IMR-90 (cell line): ENCODE measurements at regions not wholly inside any gene's neighbourhood (a gene's known extent, or its start where the extent isn't known, plus 50 kb on each side); places are given as distances from the start of the nearest gene placed in this dataset.

Experiments
- ATAC-seq: fragments of 200-7000 bp; cut with Tn5 transposase; 2 replicates; pipeline ENCODE4 v1.9.1; 2020; ENCODE audit warnings: low read depth, mild to moderate bottlenecking, moderate library complexity
- BruUV-seq: library from RNA; stranded (reverse); fragments of 400-500 nt; replicated peaks from 2 replicates; lab custom pipeline; 2021; lab: Mats Ljungman, UMichigan
- CTCF ChIA-PET: fragments of 300-600 bp; formaldehyde crosslinking; extraction: SDS; loops from one replicate; lab custom pipeline; 2021; ENCODE audit warnings: antibody characterized with exemption; lab: Yijun Ruan, JAX
- POLR2A ChIA-PET: fragments of 300-600 bp; sonication (Branson Sonifier 250); formaldehyde crosslinking; loops from one replicate; lab custom pipeline; 2022; ENCODE audit warnings: antibody characterized with exemption; ENCODE audit not compliant: unreplicated experiment; lab: Charles Lee
- DNase-seq: peaks from one replicate; pipeline ENCODE4 v3.0.0; 2013
- H2AFZ ChIP-seq: replicated peaks from 2 replicates; pipeline ENCODE3; 2013; ENCODE audit warnings: low read length, mild to moderate bottlenecking; ENCODE audit not compliant: poor library complexity
- H2AK5ac ChIP-seq: 2 replicates; pipeline ENCODE4 v1.6.1; 2013; ENCODE audit warnings: low read depth, low read length, inconsistent platforms
- H2AK9ac ChIP-seq: replicated peaks from 2 replicates; pipeline ENCODE3; 2013; ENCODE audit warnings: mild to moderate bottlenecking, low read depth, low read length, moderate library complexity; ENCODE audit not compliant: poor library complexity
- H2BK120ac ChIP-seq: 2 replicates; pipeline ENCODE4 v1.6.1; 2013; ENCODE audit warnings: low read depth, low read length, inconsistent platforms
- H2BK15ac ChIP-seq: 3 replicates; pipeline ENCODE4 v1.6.1; 2013; ENCODE audit warnings: low read depth, low read length, inconsistent platforms
- H2BK20ac ChIP-seq: 2 replicates; pipeline ENCODE4 v1.6.1; 2013; ENCODE audit warnings: low read depth, mild to moderate bottlenecking, inconsistent platforms, low read length, moderate library complexity
- H2BK5ac ChIP-seq: 2 replicates; pipeline ENCODE4 v1.6.1; 2013; ENCODE audit warnings: mild to moderate bottlenecking, low read depth, low read length, inconsistent platforms; ENCODE audit not compliant: poor library complexity, severe bottlenecking
- H3K14ac ChIP-seq: replicated peaks from 2 replicates; pipeline ENCODE4 v1.6.1; 2013; ENCODE audit warnings: low read depth, low read length, inconsistent platforms
- H3K18ac ChIP-seq: 2 replicates; pipeline ENCODE4 v1.6.1; 2013; ENCODE audit warnings: low read depth, low read length, control low read depth
- H3K23ac ChIP-seq: 2 replicates; pipeline ENCODE4 v1.6.1; 2013; ENCODE audit warnings: low read depth, low read length, inconsistent platforms
- H3K27ac ChIP-seq: 2 replicates; pipeline ENCODE4 v1.5.1; 2013; ENCODE audit warnings: mild to moderate bottlenecking, control low read depth, low read length; ENCODE audit not compliant: insufficient read depth
- H3K27me3 ChIP-seq: 2 replicates; pipeline ENCODE4 v1.6.1; 2013; ENCODE audit warnings: low read length; ENCODE audit not compliant: control insufficient read depth, insufficient read depth
- H3K36me3 ChIP-seq: 2 replicates; pipeline ENCODE4 v1.6.1; 2013; ENCODE audit warnings: low read length, mixed read lengths; ENCODE audit not compliant: control insufficient read depth, insufficient read depth
- H3K4ac ChIP-seq: 2 replicates; pipeline ENCODE4 v1.6.1; 2013; ENCODE audit warnings: low read depth, low read length, inconsistent platforms
- H3K4me1 ChIP-seq: 2 replicates; pipeline ENCODE4 v1.6.1; 2013; ENCODE audit warnings: low read length, mixed read lengths; ENCODE audit not compliant: control insufficient read depth, insufficient read depth
- H3K4me2 ChIP-seq: 2 replicates; pipeline ENCODE4 v1.6.1; 2013; ENCODE audit warnings: low read depth, mild to moderate bottlenecking, control low read depth, low read length, moderate library complexity
- H3K4me3 ChIP-seq: 2 replicates; pipeline ENCODE4 v1.5.1; 2013; ENCODE audit warnings: low read depth, mild to moderate bottlenecking, control low read depth, low read length, moderate library complexity; ENCODE audit not compliant: insufficient read depth
- H3K56ac ChIP-seq: 2 replicates; pipeline ENCODE4 v1.6.1; 2013; ENCODE audit warnings: low read length, inconsistent platforms; ENCODE audit not compliant: insufficient read depth; ENCODE audit errors: extremely low read depth
- H3K79me1 ChIP-seq, 2 experiments: 2 replicates each; pipeline ENCODE4 v1.6.1; 2013; ENCODE audit warnings: low read length in 2 of 2, inconsistent platforms in 1 of 2, low read depth in 1 of 2
- H3K9ac ChIP-seq: 2 replicates; pipeline ENCODE4 v1.6.1; 2013; ENCODE audit warnings: low read depth, low read length, control low read depth
- H3K9me1 ChIP-seq: 2 replicates; pipeline ENCODE4 v1.6.1; 2013; ENCODE audit warnings: low read length, inconsistent platforms; ENCODE audit not compliant: insufficient read depth
- H3K9me3 ChIP-seq: 2 replicates; pipeline ENCODE4 v1.6.1; 2013; ENCODE audit warnings: low read length; ENCODE audit not compliant: control insufficient read depth, insufficient read depth
- H4K20me1 ChIP-seq: 2 replicates; pipeline ENCODE4 v1.6.1; 2013; ENCODE audit warnings: low read length, inconsistent platforms; ENCODE audit not compliant: insufficient read depth
- H4K5ac ChIP-seq: 2 replicates; pipeline ENCODE4 v1.6.1; 2013; ENCODE audit warnings: mild to moderate bottlenecking, low read depth, low read length, control low read depth
- H4K8ac ChIP-seq, 2 experiments: 2 replicates each; pipeline ENCODE4 v1.6.1; 2013; ENCODE audit warnings: low read depth in 2 of 2, low read length in 2 of 2, control low read depth in 1 of 2, inconsistent platforms in 1 of 2
- H4K91ac ChIP-seq: 2 replicates; pipeline ENCODE4 v1.6.1; 2013; ENCODE audit warnings: low read depth, low read length, inconsistent platforms; ENCODE audit not compliant: insufficient read depth
- BHLHE40 ChIP-seq: fragments of 150-350 bp; IDR thresholded peaks from 2 replicates; pipeline ENCODE4 v1.6.1; 2016; ENCODE audit warnings: mild to moderate bottlenecking, low read depth, low read length
- CEBPB ChIP-seq: IDR thresholded peaks from 2 replicates; pipeline ENCODE4 v1.6.1; 2012; ENCODE audit warnings: low read depth, low read length, improper control_type of control experiment
- CHD1 ChIP-seq: IDR thresholded peaks from 2 replicates; pipeline ENCODE4 v1.6.1; 2012; ENCODE audit warnings: low read depth, low read length, improper control_type of control experiment
- CTCF ChIP-seq: conservative IDR thresholded peaks from 2 replicates; pipeline ENCODE4 v1.5.1; 2012; ENCODE audit warnings: mild to moderate bottlenecking, low read depth, low read length, improper control_type of control experiment
- ELK1 ChIP-seq: fragments of 150-350 bp; IDR thresholded peaks from 2 replicates; pipeline ENCODE4 v1.6.1; 2016; ENCODE audit warnings: low read depth, mild to moderate bottlenecking, low read length, moderate library complexity, borderline replicate concordance
- FOS ChIP-seq: fragments of 150-350 bp; IDR thresholded peaks from 2 replicates; pipeline ENCODE4 v1.6.1; 2016; ENCODE audit warnings: low read depth, low read length
- MAFK ChIP-seq: IDR thresholded peaks from 2 replicates; pipeline ENCODE4 v1.6.1; 2012; ENCODE audit warnings: low read depth, low read length, improper control_type of control experiment
- MAZ ChIP-seq: IDR thresholded peaks from 2 replicates; pipeline ENCODE4 v1.6.1; 2012; ENCODE audit warnings: low read depth, mild to moderate bottlenecking, low read length, improper control_type of control experiment, moderate library complexity, borderline replicate concordance
- MXI1 ChIP-seq: IDR thresholded peaks from 2 replicates; pipeline ENCODE4 v1.6.1; 2012; ENCODE audit warnings: low read depth, mild to moderate bottlenecking, low read length, moderate library complexity, borderline replicate concordance
- NFE2L2 ChIP-seq: fragments of 150-350 bp; IDR thresholded peaks from 2 replicates; pipeline ENCODE4 v1.6.1; 2016; ENCODE audit warnings: low read depth, mild to moderate bottlenecking, low read length
- POLR2A ChIP-seq: IDR thresholded peaks from 2 replicates; pipeline ENCODE4 v1.6.1; 2012; ENCODE audit warnings: mild to moderate bottlenecking, low read depth, low read length
- RAD21 ChIP-seq: IDR thresholded peaks from 2 replicates; pipeline ENCODE4 v1.6.1; 2012; ENCODE audit warnings: low read length, improper control_type of control experiment
- RCOR1 ChIP-seq: IDR thresholded peaks from 2 replicates; pipeline ENCODE4 v1.6.1; 2012; ENCODE audit warnings: mild to moderate bottlenecking, low read length, improper control_type of control experiment; ENCODE audit not compliant: insufficient replicate concordance
- RFX5 ChIP-seq: IDR thresholded peaks from 2 replicates; pipeline ENCODE4 v1.8.0; 2012; ENCODE audit warnings: low read depth, mild to moderate bottlenecking, low read length, moderate library complexity
- SMC3 ChIP-seq: fragments of 150-350 bp; IDR thresholded peaks from 2 replicates; pipeline ENCODE4 v1.6.1; 2016; ENCODE audit warnings: low read depth, mild to moderate bottlenecking, antibody characterized with exemption, low read length, moderate library complexity
- USF2 ChIP-seq: fragments of 150-350 bp; IDR thresholded peaks from 2 replicates; pipeline ENCODE4 v1.6.1; 2017; ENCODE audit warnings: mild to moderate bottlenecking, antibody characterized with exemption, low read length, low read depth
- WGBS, 2 experiments: methylation state at CpG; one replicate each; pipeline versions ENCODE4 v1.1.5 to v1.1.7; 2013; ENCODE audit warnings: missing lambda C conversion rate in 2 of 2; ENCODE audit not compliant: insufficient read length in 1 of 2; ENCODE audit errors: extremely low coverage in 2 of 2; 5-methylcytosine and 5-hydroxymethylcytosine counted together
- dilution Hi-C: fragments of 300-500 bp; cut with HindIII; formaldehyde crosslinking; loops from one replicate; pipeline ENCODE4 v1.14.3; 2018; ENCODE audit warnings: low sequenced_read_pairs; ENCODE audit not compliant: unreplicated experiment
- in situ Hi-C: fragments of 300-500 bp; cut with MboI; formaldehyde crosslinking; loops from 3 replicates; pipeline ENCODE4 v1.14.3; 2019; ENCODE audit warnings: low sequenced_read_pairs, inconsistent platforms, mixed read lengths
- intact Hi-C: fragments of 100-400 bp; cut with micrococcal nuclease; formaldehyde crosslinking; loops from 2 replicates; pipeline ENCODE4 v1.10.0; 2022

GRCh38 chrX:28180096-28180495, 198.8 kb upstream of the DCAF8L1 start:
- H3K9ac ChIP-seq: no peak overlapping the region
- H4K8ac ChIP-seq: no peak overlapping the region
- no peak overlapping the region for H4K91ac ChIP-seq
- no peak overlapping the region for H3K23ac ChIP-seq
- H2BK5ac ChIP-seq: no peak overlapping the region
- intact Hi-C loops: no loop called here
- no CpG with 5 or more reads among the region's 2 CpGs for WGBS, 2 experiments
- no peaks in the 10 kb centered on the region for H3K4me1 ChIP-seq
- dilution Hi-C loops: no loop called here
- no peak overlapping the region for H3K56ac ChIP-seq
- no peak overlapping the region for H2BK15ac ChIP-seq
- no peak overlapping the region for H3K4me3 ChIP-seq
- H3K4me2 ChIP-seq: no peak overlapping the region
- no peaks in the 10 kb centered on the region for H3K27me3 ChIP-seq
- no peaks in the 10 kb centered on the region for H3K9me1 ChIP-seq
- in situ Hi-C loops: no loop called here
- no peaks in the 10 kb centered on the region for H3K79me1 ChIP-seq
- H3K27ac ChIP-seq: no peak overlapping the region
- H2AFZ ChIP-seq: no peak overlapping the region
- no peak overlapping the region for H3K14ac ChIP-seq
- no peak for ATAC-seq
- ChIA-PET CTCF (no interaction called here), POLR2A (no interaction called here)
- no peak overlapping the region for H3K18ac ChIP-seq
- no peaks in the 10 kb centered on the region for H3K36me3 ChIP-seq
- BruUV-seq: no TSS peak
- no peak for DNase-seq
- no peaks in the 10 kb centered on the region for H4K20me1 ChIP-seq
- no peak overlapping the region for H4K5ac ChIP-seq
- H2AK5ac ChIP-seq: no peak overlapping the region
- no peak overlapping the region for H3K4ac ChIP-seq
- H2BK20ac ChIP-seq: no peak overlapping the region
- TF ChIP-seq RCOR1: no peak
- no peak for TF ChIP-seq USF2
- no peak for TF ChIP-seq BHLHE40
- TF ChIP-seq FOS: no peak
- TF ChIP-seq NFE2L2: no peak
- no peak for TF ChIP-seq CEBPB
- TF ChIP-seq CTCF: no peak
- no peak for TF ChIP-seq ELK1
- no peak for TF ChIP-seq RFX5
- no peak for TF ChIP-seq POLR2A
- no peak for TF ChIP-seq CHD1
- TF ChIP-seq MAFK: no peak
- no peak for TF ChIP-seq MXI1
- no peak for TF ChIP-seq RAD21
- TF ChIP-seq SMC3: no peak
- TF ChIP-seq MAZ: no peak
- H2BK120ac ChIP-seq: no peak overlapping the region
- no peak overlapping the region for H2AK9ac ChIP-seq
- no peaks in the 10 kb centered on the region for H3K9me3 ChIP-seq
